NCI-H748 treated with DMSO at 0.1 percent for 48 hours (cell line): ENCODE measurements at regions not wholly inside any gene's neighbourhood (a gene's known extent, or its start where the extent isn't known, plus 50 kb on each side); places are given as distances from the start of the nearest gene placed in this dataset.

Experiments
- DNase-seq: peaks from one replicate; lab custom pipeline; 2025; lab: John Stamatoyannopoulos, UW

DNA sequence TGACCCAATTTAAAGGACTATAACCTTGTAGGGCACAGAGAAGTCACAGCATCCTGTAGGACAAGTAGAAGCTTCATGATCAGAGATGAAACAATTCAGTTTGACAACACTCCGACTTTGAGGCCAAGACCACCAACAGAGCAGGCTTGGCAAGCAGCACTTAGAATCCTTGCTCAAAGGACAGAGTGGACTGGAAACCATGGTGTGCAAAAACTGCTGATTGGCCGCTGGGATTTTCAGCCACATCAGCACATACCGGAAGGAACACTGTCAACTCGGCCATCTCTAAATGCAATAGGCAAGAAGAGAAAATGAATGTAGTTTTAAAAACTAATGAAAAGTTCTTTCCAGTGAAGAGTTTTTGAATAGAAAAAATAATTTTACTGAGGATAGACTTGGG, 92.0 kb upstream of the PRMT6 start:
- DNase-seq: no peak

DNA sequence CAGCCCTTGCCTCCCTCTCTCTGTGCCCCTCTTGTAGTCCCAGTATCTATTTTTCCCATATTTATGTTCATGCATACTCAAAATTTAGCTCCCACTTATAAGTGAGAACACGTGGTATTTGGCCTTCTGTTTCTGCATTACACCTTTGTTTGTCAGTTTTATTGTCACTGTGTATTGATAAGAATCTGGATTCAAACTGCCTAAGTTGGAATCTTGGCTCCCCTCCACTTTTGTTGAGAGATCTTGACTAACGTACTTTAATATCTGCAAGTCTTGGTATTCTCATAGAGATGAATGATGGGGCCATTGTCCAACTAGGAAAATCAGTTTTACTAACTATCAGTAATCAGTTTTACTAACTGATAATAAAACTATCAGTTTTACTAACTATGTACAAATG, 87.8 kb upstream of the PRMT6 start:
- DNase-seq: no peak

DNA sequence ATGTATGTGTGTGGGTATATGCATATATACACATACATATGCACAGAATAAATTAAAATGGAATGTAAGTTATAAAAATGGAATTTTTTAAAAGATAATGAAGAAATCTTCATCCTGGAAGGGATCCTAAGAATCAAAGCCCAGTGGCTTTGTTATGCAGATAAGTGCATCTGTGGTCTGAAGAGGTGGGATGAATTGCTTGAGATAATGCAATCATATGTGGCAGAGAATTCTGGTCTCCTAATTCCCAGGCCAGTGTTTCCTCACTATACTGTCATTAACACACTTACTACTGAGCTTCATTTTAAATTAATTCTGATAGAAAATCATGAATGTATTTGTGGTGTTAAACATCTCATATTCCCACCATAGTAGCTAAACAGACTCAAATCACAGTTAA, 86.7 kb upstream of the PRMT6 start:
- no peak for DNase-seq

DNA sequence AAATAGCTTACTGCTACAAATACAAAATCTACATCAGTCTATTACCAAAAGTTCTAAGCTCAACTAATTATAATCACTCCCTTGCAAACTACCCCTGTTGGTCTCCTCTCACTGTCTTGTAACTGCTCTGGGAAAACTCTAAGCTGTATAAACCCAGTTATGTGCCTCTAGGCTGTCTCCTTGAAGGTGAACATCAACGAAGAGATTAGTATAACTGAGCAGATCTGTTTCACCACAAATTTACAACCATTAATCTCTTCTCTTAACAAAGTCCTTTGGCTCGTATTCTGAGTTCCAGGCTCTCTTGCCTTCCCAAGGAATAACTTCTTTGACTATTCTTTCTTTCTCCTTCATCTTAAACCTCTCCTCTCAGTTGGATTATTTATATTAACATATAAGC, 84.4 kb upstream of the PRMT6 start:
- DNase-seq: no peak

DNA sequence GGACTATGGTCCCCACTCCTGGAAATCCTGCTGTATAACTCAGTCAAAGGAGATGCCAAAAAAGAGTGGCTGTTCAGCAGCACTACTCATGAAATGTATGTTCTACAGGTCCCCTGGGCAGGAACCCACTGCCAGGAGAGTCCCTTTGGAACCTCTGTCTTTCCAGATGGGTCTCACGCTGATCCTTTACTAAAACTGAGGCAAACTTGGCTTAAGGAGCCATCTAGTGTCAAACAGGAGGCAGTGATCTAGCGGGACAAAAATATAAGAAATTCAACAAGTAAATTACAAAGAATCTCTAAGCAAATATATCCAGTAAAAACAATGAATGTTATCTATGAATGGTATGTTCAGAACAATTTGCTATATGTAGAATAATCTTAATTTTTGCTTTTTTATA, 80.5 kb upstream of the PRMT6 start:
- no peak for DNase-seq

DNA sequence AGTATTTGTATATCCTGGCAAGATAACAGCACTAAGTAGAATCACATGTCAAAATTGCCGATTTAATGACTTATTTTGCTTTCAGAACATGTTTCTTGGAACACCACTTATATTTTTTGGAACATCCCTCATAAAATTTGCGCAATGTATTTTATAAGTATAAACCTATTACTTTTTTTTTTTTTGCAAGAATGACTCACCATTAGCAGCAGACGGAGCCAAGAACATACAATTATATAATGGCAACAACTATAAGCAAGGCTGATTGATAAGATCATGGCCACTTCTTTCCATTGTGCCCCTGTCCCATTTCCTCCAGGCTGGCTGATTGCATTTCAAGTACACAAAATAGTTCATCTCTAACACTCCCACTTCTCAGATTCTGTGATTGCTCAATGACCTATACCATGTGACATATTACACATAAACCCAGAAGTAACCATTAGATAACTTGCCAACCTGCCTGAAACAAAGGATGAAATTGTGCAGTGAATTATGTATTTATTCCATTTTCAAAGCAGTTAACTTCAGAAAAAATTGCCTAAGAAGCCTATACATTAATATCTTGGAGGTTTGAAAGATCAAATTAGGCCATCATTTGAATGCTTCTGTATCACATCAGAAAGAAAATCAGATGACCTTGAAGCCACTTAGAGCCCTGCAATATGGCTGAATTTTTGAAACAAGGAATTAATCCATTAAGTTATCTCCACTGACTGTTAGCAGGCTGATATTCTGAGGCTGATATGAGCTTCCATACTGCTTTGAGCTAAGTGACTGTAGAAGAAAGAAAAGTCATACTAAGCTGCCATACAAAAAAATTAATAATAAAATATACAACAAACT, 77.8 kb upstream of the PRMT6 start:
- no peak for DNase-seq

DNA sequence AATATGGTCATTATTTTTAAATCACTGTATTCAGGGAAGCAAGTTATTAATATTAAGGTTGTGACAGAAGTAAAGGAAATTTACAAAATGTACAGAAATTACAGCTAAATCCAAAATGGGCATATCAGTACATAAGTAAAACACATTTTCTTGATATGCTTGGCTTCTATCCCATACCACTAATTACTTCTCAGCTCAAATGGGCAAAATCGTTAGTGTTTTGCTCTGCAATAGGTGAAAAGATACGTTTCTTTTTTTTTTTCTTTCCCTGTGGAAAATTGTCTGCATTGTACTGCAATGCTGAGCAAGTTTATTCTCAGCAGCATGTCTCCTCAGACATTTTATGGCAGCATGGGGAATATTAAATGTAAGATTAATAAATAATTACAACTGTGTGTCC, 77.1 kb upstream of the PRMT6 start:
- no peak for DNase-seq

DNA sequence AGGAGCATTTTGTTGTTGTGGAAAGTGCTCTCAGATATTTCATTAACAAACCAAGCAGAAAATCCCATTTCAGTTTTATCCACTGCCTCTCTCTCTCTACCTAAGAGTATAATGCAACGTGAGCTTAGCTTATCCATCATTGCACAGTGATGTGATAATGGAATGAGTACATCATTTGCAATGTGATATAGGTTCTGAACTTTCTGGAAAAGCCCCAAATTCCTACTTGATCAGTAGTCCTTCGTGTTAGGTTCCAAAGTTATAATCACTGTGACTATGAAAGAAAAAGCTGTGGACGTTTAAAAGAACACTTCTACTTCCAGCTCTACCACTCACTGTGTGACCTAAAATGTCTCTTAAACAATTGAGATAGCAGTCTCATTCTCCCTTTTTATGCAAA, 76.4 kb upstream of the PRMT6 start:
- DNase-seq: no peak

DNA sequence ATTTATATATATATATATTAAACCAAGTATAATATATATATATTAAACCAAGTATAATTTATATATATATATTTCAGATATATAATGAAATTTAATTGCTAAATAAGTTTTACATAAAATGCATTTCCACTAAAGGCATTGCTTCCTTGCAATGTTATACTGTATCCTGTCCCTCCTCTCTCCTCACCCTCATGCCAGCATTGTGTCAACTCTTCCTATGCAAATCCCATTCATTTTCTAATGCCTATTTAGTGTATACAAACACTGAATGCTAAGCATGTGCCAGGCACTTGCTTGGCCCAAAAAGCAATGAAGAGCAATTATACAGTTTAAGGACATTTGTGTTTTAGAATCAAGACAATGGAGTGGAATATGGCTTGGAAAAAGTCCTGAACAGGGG, 71.7 kb upstream of the PRMT6 start:
- DNase-seq: no peak

DNA sequence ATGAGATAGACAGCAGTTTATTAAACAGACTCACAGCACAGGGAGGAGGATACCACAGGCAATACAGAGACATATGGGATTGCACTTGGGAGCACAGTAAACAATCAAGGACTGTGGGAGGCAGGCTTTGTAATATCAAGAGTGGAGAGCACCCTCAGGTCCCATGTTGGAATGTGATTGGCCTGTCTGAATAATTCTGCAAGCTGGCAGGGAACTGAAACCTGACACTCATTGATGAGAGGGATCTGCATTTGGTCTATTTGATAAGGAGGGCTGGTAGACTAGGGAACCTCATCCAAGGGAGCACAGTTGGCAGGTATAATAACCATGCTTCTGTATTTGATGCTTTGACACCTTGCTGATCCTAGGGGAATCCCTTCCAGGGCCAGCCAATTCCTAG, 69.9 kb upstream of the PRMT6 start:
- DNase-seq: peak; percentile 33

DNA sequence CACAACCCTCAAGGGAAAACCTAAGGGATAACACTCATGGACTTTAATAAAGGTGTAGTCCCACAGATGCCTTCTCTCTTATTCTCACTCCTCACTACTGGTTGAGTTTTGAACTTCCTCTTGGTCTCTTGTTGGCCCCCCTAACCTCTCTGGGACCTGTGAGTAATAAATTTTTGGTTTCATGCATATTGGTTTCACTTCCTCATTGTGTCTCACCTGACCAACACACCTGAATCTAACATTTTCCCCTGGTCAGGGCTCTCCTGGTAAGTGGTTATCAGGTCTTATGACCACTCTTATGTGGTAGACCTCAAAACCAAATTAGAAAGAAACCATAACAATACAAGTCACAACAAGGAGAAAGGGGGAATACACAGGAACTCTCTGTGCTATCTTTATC, 60.5 kb upstream of the PRMT6 start:
- no peak for DNase-seq

DNA sequence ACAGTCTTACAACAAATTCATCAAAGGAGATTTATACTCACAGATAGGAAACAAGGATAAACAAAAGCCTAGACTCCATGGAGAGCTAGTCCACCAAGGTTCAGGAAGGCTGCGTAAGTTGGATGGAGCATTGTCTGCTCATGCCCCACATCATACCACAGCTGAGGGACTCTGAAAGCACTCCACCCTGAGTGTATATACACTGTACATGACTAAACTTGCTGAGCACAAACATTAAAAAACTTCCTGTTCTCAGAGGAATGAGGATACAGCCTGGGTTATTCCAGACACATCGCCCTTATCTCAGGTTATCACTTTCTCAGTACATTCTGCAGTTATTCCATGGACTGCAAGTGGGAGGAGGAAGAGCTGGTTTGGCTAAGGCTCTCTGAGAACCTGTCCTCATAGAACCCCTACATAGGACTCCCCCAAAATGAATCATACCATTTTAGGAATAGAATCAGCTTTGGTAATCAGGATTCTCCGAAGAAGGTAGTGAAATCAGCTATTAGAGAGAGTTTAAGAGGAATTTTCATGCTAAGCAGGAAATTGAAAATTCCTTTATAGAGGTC, 58.0 kb upstream of the PRMT6 start:
- DNase-seq: no peak

DNA sequence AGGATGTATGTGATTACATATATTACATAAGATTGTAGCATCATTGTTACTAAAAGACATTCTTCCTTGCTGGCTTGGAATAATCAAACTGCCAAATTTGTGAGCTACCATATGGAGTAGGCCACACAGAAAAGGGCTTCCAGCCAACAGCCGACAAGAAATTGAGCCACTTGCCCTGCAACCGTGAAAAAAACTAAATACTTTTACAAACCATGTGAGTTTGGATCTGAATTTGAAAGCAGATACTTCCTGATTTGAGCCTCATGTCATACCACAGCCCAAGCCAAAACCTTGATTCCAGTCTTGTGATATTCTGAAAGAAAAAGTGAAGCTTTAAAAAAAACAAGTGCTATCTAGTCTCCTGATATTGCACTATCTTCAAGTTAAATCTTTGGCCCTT, 55.6 kb upstream of the PRMT6 start:
- DNase-seq: no peak

DNA sequence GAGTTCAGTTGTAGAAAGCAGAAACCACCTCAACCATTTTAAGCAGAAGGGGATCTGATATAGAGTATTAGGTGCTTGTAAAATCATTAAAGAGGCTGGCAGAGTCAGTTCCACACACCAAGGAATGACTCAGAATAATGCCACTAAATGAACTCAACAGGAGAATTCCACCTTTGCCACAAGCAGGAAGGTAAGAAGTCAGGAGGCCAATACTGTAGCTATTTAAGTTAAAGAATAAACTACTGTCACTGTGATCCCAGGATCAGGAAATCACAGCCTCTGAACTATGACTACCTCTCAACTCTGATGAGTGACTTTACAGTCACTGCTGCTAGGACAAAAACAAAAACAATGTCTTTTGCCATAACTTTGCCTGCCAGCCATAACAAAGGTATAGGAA, 52.5 kb upstream of the PRMT6 start:
- no peak for DNase-seq

DNA sequence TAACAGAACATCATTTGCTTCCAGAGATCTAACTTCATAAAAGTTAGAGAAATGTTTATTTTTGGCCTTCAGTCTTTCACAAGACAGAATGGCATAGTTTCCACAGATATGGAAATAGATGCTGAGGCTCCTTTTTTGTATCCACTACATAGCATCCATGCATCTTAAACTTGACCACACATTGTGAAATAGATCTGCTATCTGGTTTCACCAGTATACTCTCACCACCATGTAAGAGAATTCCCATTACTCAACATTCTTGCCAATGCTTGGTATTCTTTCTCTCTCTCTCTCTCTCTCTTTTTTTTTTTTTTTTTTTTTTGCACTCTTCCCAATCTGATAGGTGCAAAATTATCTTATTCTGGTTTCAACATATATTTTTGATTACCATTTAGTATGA, 52.1 kb upstream of the PRMT6 start:
- DNase-seq: no peak
